Hypothalamus (tissue), 51 donors: ENCODE measurements at regions not wholly inside any gene's neighbourhood (a gene's known extent, or its start where the extent isn't known, plus 50 kb on each side); places are given as distances from the start of the nearest gene placed in this dataset.

Experiments used
- DNase-seq, 51 donors: peaks; one replicate each; lab custom pipeline; 2025; lab: John Stamatoyannopoulos, UW

- no peak for DNase-seq
Observed at GRCh38 chr2:37587817-37588216, 83.6 kb downstream of the CDC42EP3 start.

- no peak for DNase-seq
Observed at GRCh38 chr2:37588316-37588777, 83.1 kb downstream of the CDC42EP3 start.

- DNase-seq: no peak
Observed at GRCh38 chr2:37589298-37589697, 82.1 kb downstream of the CDC42EP3 start.

GRCh38 chr2:37590119-37590571 lies 81.3 kb downstream of the CDC42EP3 start:
- no peak for DNase-seq
